HCT116 (cell line): ENCODE measurements at regions not wholly inside any gene's neighbourhood (a gene's known extent, or its start where the extent isn't known, plus 50 kb on each side); places are given as distances from the start of the nearest gene placed in this dataset.

Experiments used
- ATAC-seq: fragments of 200-7000 bp; cut with Tn5 transposase; 2 replicates; pipeline ENCODE4 v1.9.1; 2020; ENCODE audit warnings: mild to moderate bottlenecking, moderate library complexity
- BruUV-seq: library from RNA; stranded (reverse); fragments of 400-500 nt; replicated peaks from 2 replicates; lab custom pipeline; 2021; lab: Mats Ljungman, UMichigan
- CTCF ChIA-PET: fragments of 300-600 bp; sonication (Branson Sonifier 250); formaldehyde crosslinking; loops from one replicate; lab custom pipeline; 2021; ENCODE audit warnings: antibody characterized with exemption; lab: Charles Lee
- POLR2A ChIA-PET: fragments of 300-600, 350-600 bp; sonication (Branson Sonifier 250); formaldehyde crosslinking; loops from one replicate; lab custom pipeline; 2021; ENCODE audit warnings: antibody characterized with exemption; lab: Charles Lee
- RAD21 ChIA-PET, 2 experiments: fragments of 300-600 bp; sonication (Branson Sonifier 250); formaldehyde crosslinking; loops; one replicate each; lab custom pipeline; 2023; ENCODE audit warnings: low total read pairs in 2 of 2; ENCODE audit not compliant: uncharacterized antibody in 2 of 2, unreplicated experiment in 2 of 2, low non-redundant PET in 1 of 2; lab: Charles Lee
- DNase-seq: peaks from one replicate; pipeline ENCODE4 v3.0.0-alpha.2; 2010; ENCODE audit warnings: low read depth, low spot score
- H2AFZ ChIP-seq: fragments of 200-600 bp; shearing (Covaris generic), sonication (generic); 2 replicates; pipeline ENCODE4 v1.6.1; 2017; ENCODE audit warnings: low read depth, mixed run types, mixed read lengths, antibody characterized with exemption, low read length; ENCODE audit not compliant: poor library complexity, severe bottlenecking
- H3K27ac ChIP-seq: 2 replicates; pipeline ENCODE4 v1.5.1; 2012; ENCODE audit warnings: low read depth, low read length
- H3K27me3 ChIP-seq: fragments of 200-600 bp; sonication (generic); 2 replicates; pipeline ENCODE4 v1.6.1; 2016; ENCODE audit warnings: mixed run types, low read length, mixed read lengths; ENCODE audit not compliant: insufficient read depth
- H3K36me3 ChIP-seq, 2 experiments: fragments of 200-500 bp in 1 of 2; fragments of 200-600 bp in 1 of 2; sonication (Bioruptor generic) in 1 of 2; sonication (generic) in 1 of 2; 2 replicates each; pipeline versions ENCODE4 v1.5.1 to v1.6.1; 2014 to 2016; ENCODE audit warnings: low read length in 2 of 2, inconsistent platforms in 1 of 2, mixed read lengths in 1 of 2, mixed run types in 1 of 2; ENCODE audit not compliant: insufficient read depth in 2 of 2, control insufficient read depth in 1 of 2
- H3K4me1 ChIP-seq, 2 experiments: fragments of 200-600 bp in 1 of 2; sonication (generic) in 1 of 2; 2 replicates each; pipeline versions ENCODE4 v1.5.1 to v1.6.1; 2012 to 2017; ENCODE audit warnings: low read length in 2 of 2, inconsistent platforms in 1 of 2, mild to moderate bottlenecking in 1 of 2, mixed read lengths in 1 of 2, mixed run types in 1 of 2, moderate library complexity in 1 of 2; ENCODE audit not compliant: insufficient read depth in 2 of 2, control insufficient read depth in 1 of 2
- H3K4me2 ChIP-seq: fragments of 200-600 bp; sonication (generic); 2 replicates; pipeline ENCODE4 v1.6.1; 2017; ENCODE audit warnings: mixed run types, low read length, mixed read lengths
- H3K4me3 ChIP-seq, 2 experiments: fragments of 200-600 bp in 1 of 2; sonication (generic) in 1 of 2; replicated peaks in 1 of 2; 2 replicates each; pipeline ENCODE4 v1.5.1; 2011 to 2016; ENCODE audit warnings: low read length in 2 of 2, control low read depth in 1 of 2, low read depth in 1 of 2, mild to moderate bottlenecking in 1 of 2, mixed read lengths in 1 of 2, mixed run types in 1 of 2
- H3K79me2 ChIP-seq: fragments of 200-600 bp; sonication (generic); 2 replicates; pipeline ENCODE4 v1.6.1; 2017; ENCODE audit warnings: mild to moderate bottlenecking, mixed run types, low read length, moderate library complexity, mixed read lengths; ENCODE audit not compliant: insufficient read depth
- H3K9ac ChIP-seq: fragments of 200-600 bp; sonication (generic); 2 replicates; pipeline ENCODE4 v1.6.1; 2016; ENCODE audit warnings: low read length, mixed read lengths
- H3K9me2 ChIP-seq: fragments of 200-600 bp; sonication (generic), shearing (Covaris generic); 2 replicates; pipeline ENCODE4 v1.6.1; 2017; ENCODE audit warnings: mixed run types, mild to moderate bottlenecking, moderate library complexity; ENCODE audit not compliant: insufficient read depth
- H3K9me3 ChIP-seq, 2 experiments: fragments of 200-500 bp in 1 of 2; fragments of 200-600 bp in 1 of 2; sonication (Bioruptor generic) in 1 of 2; sonication (generic) in 1 of 2; 2 replicates each; pipeline ENCODE4 v1.6.1; 2014 to 2017; ENCODE audit warnings: low read length in 2 of 2, mixed read lengths in 2 of 2, inconsistent platforms in 1 of 2, low read depth in 1 of 2, mild to moderate bottlenecking in 1 of 2, mixed run types in 1 of 2, moderate library complexity in 1 of 2; ENCODE audit not compliant: control insufficient read depth in 1 of 2, insufficient read depth in 1 of 2
- H4K20me1 ChIP-seq: fragments of 200-600 bp; sonication (generic), shearing (Covaris generic); 2 replicates; pipeline ENCODE4 v1.6.1; 2017; ENCODE audit warnings: mixed run types, mild to moderate bottlenecking, moderate library complexity; ENCODE audit not compliant: insufficient read depth
- CBX3 ChIP-seq: IDR thresholded peaks from 2 replicates; pipeline ENCODE4 v1.6.1; 2012; ENCODE audit warnings: low read depth
- FOSL1 ChIP-seq: IDR thresholded peaks from 2 replicates; pipeline ENCODE4 v1.6.1; 2012; ENCODE audit warnings: low read depth
- MAX ChIP-seq: IDR thresholded peaks from 2 replicates; pipeline ENCODE4 v1.6.1; 2012
- POLR2A ChIP-seq: IDR thresholded peaks from 2 replicates; pipeline ENCODE4 v1.7.0; 2011; ENCODE audit warnings: borderline replicate concordance; ENCODE audit not compliant: insufficient read depth, insufficient read length; ENCODE audit errors: extremely low read depth
- POLR2AphosphoS5 ChIP-seq: IDR thresholded peaks from 2 replicates; pipeline ENCODE4 v1.6.1; 2011; ENCODE audit warnings: mild to moderate bottlenecking, low read depth, low read length, moderate library complexity
- RAD21 ChIP-seq: IDR thresholded peaks from 2 replicates; pipeline ENCODE4 v1.6.1; 2012; ENCODE audit warnings: low read depth, mild to moderate bottlenecking
- SIN3A ChIP-seq: IDR thresholded peaks from 2 replicates; pipeline ENCODE4 v1.6.1; 2012; ENCODE audit warnings: low read depth
- SP1 ChIP-seq: IDR thresholded peaks from 2 replicates; pipeline ENCODE4 v1.6.1; 2012; ENCODE audit warnings: low read depth
- TCF7L2 ChIP-seq: IDR thresholded peaks from 2 replicates; pipeline ENCODE4 v1.7.0; 2011; ENCODE audit warnings: borderline replicate concordance, inconsistent platforms; ENCODE audit not compliant: insufficient read depth, insufficient read length; ENCODE audit errors: extremely low read depth
- YY1 ChIP-seq: IDR thresholded peaks from 2 replicates; pipeline ENCODE4 v1.6.1; 2011; ENCODE audit warnings: low read length, low read depth, moderate library complexity, mild to moderate bottlenecking; ENCODE audit not compliant: insufficient replicate concordance; ENCODE audit errors: extremely low read depth
- ZFX ChIP-seq: fragments of 450-650 bp; IDR thresholded peaks from 2 replicates; pipeline ENCODE4 v1.6.1; 2017
- ZNF274 ChIP-seq: fragments of 200-500 bp; sonication (Bioruptor generic); IDR thresholded peaks from 2 replicates; pipeline ENCODE4 v1.6.1; 2014; ENCODE audit warnings: mild to moderate bottlenecking, low read depth, low read length, inconsistent platforms
- intact Hi-C: fragments of 100-400 bp; cut with micrococcal nuclease; formaldehyde crosslinking; loops from 2 replicates; pipeline ENCODE4 v1.10.0; 2022
- TF ChIP-seq, protein P1 (sequence below): IDR thresholded peaks from 2 replicates; pipeline ENCODE4 v1.6.1; 2012
- TF ChIP-seq, protein P2 (sequence below): IDR thresholded peaks from 2 replicates; pipeline ENCODE4 v1.6.1; 2012; ENCODE audit warnings: low read depth
- TF ChIP-seq, protein P3 (sequence below): IDR thresholded peaks from 2 replicates; pipeline ENCODE4 v1.6.1; 2011; ENCODE audit warnings: mild to moderate bottlenecking, low read length, moderate library complexity; ENCODE audit not compliant: insufficient replicate concordance; ENCODE audit errors: extremely low read depth

GRCh38 chr4:89653012-89653411 is 183.9 kb downstream of the SNCA start:
- no peak for TF ChIP-seq FOSL1
- no peak for TF ChIP-seq ZFX
- TF ChIP-seq POLR2A, result no peak
- TF ChIP-seq, protein P1, sequence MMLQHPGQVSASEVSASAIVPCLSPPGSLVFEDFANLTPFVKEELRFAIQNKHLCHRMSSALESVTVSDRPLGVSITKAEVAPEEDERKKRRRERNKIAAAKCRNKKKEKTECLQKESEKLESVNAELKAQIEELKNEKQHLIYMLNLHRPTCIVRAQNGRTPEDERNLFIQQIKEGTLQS, result no peak
- TF ChIP-seq, protein P2, sequence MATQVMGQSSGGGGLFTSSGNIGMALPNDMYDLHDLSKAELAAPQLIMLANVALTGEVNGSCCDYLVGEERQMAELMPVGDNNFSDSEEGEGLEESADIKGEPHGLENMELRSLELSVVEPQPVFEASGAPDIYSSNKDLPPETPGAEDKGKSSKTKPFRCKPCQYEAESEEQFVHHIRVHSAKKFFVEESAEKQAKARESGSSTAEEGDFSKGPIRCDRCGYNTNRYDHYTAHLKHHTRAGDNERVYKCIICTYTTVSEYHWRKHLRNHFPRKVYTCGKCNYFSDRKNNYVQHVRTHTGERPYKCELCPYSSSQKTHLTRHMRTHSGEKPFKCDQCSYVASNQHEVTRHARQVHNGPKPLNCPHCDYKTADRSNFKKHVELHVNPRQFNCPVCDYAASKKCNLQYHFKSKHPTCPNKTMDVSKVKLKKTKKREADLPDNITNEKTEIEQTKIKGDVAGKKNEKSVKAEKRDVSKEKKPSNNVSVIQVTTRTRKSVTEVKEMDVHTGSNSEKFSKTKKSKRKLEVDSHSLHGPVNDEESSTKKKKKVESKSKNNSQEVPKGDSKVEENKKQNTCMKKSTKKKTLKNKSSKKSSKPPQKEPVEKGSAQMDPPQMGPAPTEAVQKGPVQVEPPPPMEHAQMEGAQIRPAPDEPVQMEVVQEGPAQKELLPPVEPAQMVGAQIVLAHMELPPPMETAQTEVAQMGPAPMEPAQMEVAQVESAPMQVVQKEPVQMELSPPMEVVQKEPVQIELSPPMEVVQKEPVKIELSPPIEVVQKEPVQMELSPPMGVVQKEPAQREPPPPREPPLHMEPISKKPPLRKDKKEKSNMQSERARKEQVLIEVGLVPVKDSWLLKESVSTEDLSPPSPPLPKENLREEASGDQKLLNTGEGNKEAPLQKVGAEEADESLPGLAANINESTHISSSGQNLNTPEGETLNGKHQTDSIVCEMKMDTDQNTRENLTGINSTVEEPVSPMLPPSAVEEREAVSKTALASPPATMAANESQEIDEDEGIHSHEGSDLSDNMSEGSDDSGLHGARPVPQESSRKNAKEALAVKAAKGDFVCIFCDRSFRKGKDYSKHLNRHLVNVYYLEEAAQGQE, result no peak
- no peak for TF ChIP-seq SIN3A
- ChIA-PET RAD21 (no interaction called here), CTCF (interaction anchor here (2.8 kb wide), 1 partner anchor 12 kb away, joined by 13 read pairs; no protein-coding TSS in a partner anchor), POLR2A (no interaction called here)
- Histone ChIP-seq H3K9me2 (no peaks in the 10 kb centered on the region; the same call in 1 of the 2 replicates), H3K27ac (no peak overlapping the region), H3K4me3 (no peak overlapping the region), H2AFZ (no peak overlapping the region), H3K4me2 (no peak overlapping the region), H3K9me3 (no peaks in the 10 kb centered on the region), H3K9ac (no peak overlapping the region), H3K79me2 (no peaks in the 10 kb centered on the region), H4K20me1 (no peaks in the 10 kb centered on the region), H3K27me3 (no peaks in the 10 kb centered on the region), H3K4me1 (no peaks in the 10 kb centered on the region), H3K36me3 (no peaks in the 10 kb centered on the region)
- ATAC-seq (no peak), DNase-seq (no peak)
- no TSS peak for BruUV-seq
- intact Hi-C loops, result no loop called here

DNA sequence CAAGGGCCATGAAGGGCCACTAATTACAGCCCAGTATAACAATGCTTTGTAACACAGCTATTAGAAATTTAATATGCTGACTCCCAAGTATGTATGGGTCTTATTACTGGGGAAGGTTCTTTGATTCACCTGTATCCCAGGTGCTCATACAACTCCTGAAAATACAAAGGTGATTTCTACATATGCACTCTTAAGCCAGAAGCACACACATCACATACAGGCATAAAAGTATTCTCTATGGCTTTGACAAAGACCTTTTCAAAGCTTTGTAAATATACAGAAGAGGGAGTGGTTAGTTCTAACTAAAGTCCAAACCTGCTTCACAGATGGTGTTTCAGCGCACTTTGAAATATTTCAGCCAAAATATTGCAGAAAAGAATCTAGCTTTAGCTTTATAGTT is 191.5 kb downstream of the SNCA start:
- H3K36me3 ChIP-seq, result no peaks in the 10 kb centered on the region
- peaks cover 5 to 9% of the 10 kb centered on the region in 2 experiments; a peak in 3 of 4 replicates for H3K4me1 ChIP-seq
- H3K9me3 ChIP-seq, result no peaks in the 10 kb centered on the region
- H3K4me3 ChIP-seq, result no peak overlapping the region
- no peak for DNase-seq
- ATAC-seq, result no peak
- H3K79me2 ChIP-seq, result no peaks in the 10 kb centered on the region
- H3K4me2 ChIP-seq, result no peak overlapping the region
- H3K9me2 ChIP-seq, result no peaks in the 10 kb centered on the region
- POLR2A ChIA-PET, result interaction anchor here (0.7 kb wide), 1 partner anchor 482 kb away, joined by 3 read pairs; no protein-coding TSS in a partner anchor
- no peak overlapping the region for H2AFZ ChIP-seq
- no TSS peak for BruUV-seq
- no peak overlapping the region for H3K9ac ChIP-seq
- CTCF ChIA-PET, result no interaction called here
- intact Hi-C loops, result no loop called here
- no peaks in the 10 kb centered on the region for H4K20me1 ChIP-seq
- H3K27me3 ChIP-seq, result no peaks in the 10 kb centered on the region
- RAD21 ChIA-PET, result no interaction called here
- H3K27ac ChIP-seq, result no peak overlapping the region
- TF ChIP-seq ZNF274 (no peak), FOSL1 (no peak), RAD21 (no peak), TCF7L2 (no peak), YY1 (no peak), MAX (no peak), POLR2AphosphoS5 (no peak), SP1 (no peak), CBX3 (no peak)
- TF ChIP-seq, protein P3, sequence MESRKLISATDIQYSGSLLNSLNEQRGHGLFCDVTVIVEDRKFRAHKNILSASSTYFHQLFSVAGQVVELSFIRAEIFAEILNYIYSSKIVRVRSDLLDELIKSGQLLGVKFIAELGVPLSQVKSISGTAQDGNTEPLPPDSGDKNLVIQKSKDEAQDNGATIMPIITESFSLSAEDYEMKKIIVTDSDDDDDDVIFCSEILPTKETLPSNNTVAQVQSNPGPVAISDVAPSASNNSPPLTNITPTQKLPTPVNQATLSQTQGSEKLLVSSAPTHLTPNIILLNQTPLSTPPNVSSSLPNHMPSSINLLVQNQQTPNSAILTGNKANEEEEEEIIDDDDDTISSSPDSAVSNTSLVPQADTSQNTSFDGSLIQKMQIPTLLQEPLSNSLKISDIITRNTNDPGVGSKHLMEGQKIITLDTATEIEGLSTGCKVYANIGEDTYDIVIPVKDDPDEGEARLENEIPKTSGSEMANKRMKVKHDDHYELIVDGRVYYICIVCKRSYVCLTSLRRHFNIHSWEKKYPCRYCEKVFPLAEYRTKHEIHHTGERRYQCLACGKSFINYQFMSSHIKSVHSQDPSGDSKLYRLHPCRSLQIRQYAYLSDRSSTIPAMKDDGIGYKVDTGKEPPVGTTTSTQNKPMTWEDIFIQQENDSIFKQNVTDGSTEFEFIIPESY, result no peak
